GM23338 (cell line): ENCODE measurements at regions not wholly inside any gene's neighbourhood (a gene's known extent, or its start where the extent isn't known, plus 50 kb on each side); places are given as distances from the start of the nearest gene placed in this dataset.

Source experiments
- ATAC-seq: fragments of 200-7000 bp; cut with Tn5 transposase; 3 replicates; pipeline ENCODE4 v1.9.1; 2020
- DNase-seq: peaks from one replicate; pipeline ENCODE4 v3.0.0-alpha.2; 2015; ENCODE audit warnings: low spot score
- H2AFZ ChIP-seq: fragments of 200-600 bp; sonication (generic); 2 replicates; pipeline ENCODE4 v1.8.0; 2016; ENCODE audit warnings: antibody characterized with exemption, mild to moderate bottlenecking, moderate library complexity
- H3F3A ChIP-seq: fragments of 200-600 bp; sonication (generic); replicated peaks from 2 replicates; pipeline ENCODE4 v1.8.0; 2017; ENCODE audit warnings: antibody characterized with exemption, mixed run types, low read depth
- H3K27ac ChIP-seq: fragments of 200-600 bp; sonication (generic); 2 replicates; pipeline ENCODE4 v1.6.1; 2016; ENCODE audit warnings: low read depth
- H3K27me3 ChIP-seq: fragments of 200-600 bp; sonication (generic); 2 replicates; pipeline ENCODE4 v1.8.0; 2016; ENCODE audit warnings: mild to moderate bottlenecking, mixed run types, moderate library complexity; ENCODE audit not compliant: insufficient read depth
- H3K36me3 ChIP-seq: fragments of 200-600 bp; sonication (generic); 2 replicates; pipeline ENCODE4 v1.8.0; 2016; ENCODE audit warnings: mild to moderate bottlenecking; ENCODE audit not compliant: insufficient read depth
- H3K4me1 ChIP-seq: fragments of 200-600 bp; sonication (generic); 2 replicates; pipeline ENCODE4 v1.8.0; 2016; ENCODE audit warnings: mild to moderate bottlenecking, moderate library complexity; ENCODE audit not compliant: insufficient read depth
- H3K4me2 ChIP-seq: fragments of 200-600 bp; sonication (generic); 2 replicates; pipeline ENCODE4 v1.7.1; 2017; ENCODE audit warnings: mixed run types
- H3K4me3 ChIP-seq: fragments of 200-600 bp; sonication (generic); 2 replicates; pipeline ENCODE4 v1.6.1; 2016; ENCODE audit warnings: mixed run types
- H3K79me2 ChIP-seq: fragments of 200-600 bp; sonication (generic); replicated peaks from 2 replicates; pipeline ENCODE4 v1.8.0; 2017; ENCODE audit warnings: mild to moderate bottlenecking; ENCODE audit not compliant: insufficient read depth
- H3K9me2 ChIP-seq: fragments of 200-600 bp; sonication (generic); 2 replicates; pipeline ENCODE4 v1.8.0; 2017; ENCODE audit not compliant: insufficient read depth
- H4K20me1 ChIP-seq: fragments of 200-600 bp; sonication (generic); replicated peaks from 2 replicates; pipeline ENCODE4 v1.8.0; 2017; ENCODE audit warnings: mild to moderate bottlenecking; ENCODE audit not compliant: insufficient read depth
- H3K27ac Mint-ChIP-seq: 2 replicates; pipeline ENCODE4 v1.8.0; 2020; ENCODE audit warnings: inconsistent platforms, mild to moderate bottlenecking, moderate library complexity, mixed read lengths
- H3K27me3 Mint-ChIP-seq: 3 replicates; pipeline ENCODE4 v1.8.0; 2022; ENCODE audit warnings: low read depth, mild to moderate bottlenecking, moderate library complexity, mixed read lengths, inconsistent platforms; ENCODE audit not compliant: insufficient read depth, poor library complexity
- H3K36me3 Mint-ChIP-seq: 3 replicates; pipeline ENCODE4 v1.8.0; 2021; ENCODE audit warnings: low read depth, mild to moderate bottlenecking, inconsistent platforms, moderate library complexity, mixed read lengths
- H3K4me1 Mint-ChIP-seq: 3 replicates; pipeline ENCODE4 v1.8.0; 2020; ENCODE audit warnings: mild to moderate bottlenecking, inconsistent platforms, mixed read lengths
- H3K4me3 Mint-ChIP-seq: 3 replicates; pipeline ENCODE4 v1.8.0; 2021; ENCODE audit warnings: moderate library complexity, mild to moderate bottlenecking, inconsistent platforms, mixed read lengths
- H3K9me3 Mint-ChIP-seq: 3 replicates; pipeline ENCODE4 v1.8.0; 2020; ENCODE audit warnings: moderate library complexity, mild to moderate bottlenecking, inconsistent platforms, mixed read lengths
- CREB1 ChIP-seq: fragments of 250-450 bp; sonication (Bioruptor Pico); IDR thresholded peaks from 2 replicates; pipeline ENCODE4 v1.5.0; 2020; ENCODE audit warnings: low read depth, mild to moderate bottlenecking, moderate library complexity
- ETS1 ChIP-seq: IDR thresholded peaks from 2 replicates; pipeline ENCODE4 v1.6.1; 2016; ENCODE audit warnings: antibody characterized with exemption
- EZH2 ChIP-seq: fragments of 200-600 bp; sonication (generic); IDR thresholded peaks from one replicate; pipeline ENCODE4 v1.8.0; 2017; ENCODE audit warnings: antibody characterized with exemption, mild to moderate bottlenecking, low read depth; ENCODE audit not compliant: unreplicated experiment
- EZH2phosphoT487 ChIP-seq: fragments of 200-600 bp; sonication (generic); IDR thresholded peaks from one replicate; pipeline ENCODE4 v1.8.1; 2018; ENCODE audit warnings: antibody characterized with exemption; ENCODE audit not compliant: unreplicated experiment
- JUNB ChIP-seq: IDR thresholded peaks from one replicate; pipeline ENCODE4 v1.6.1; 2016; ENCODE audit warnings: antibody characterized with exemption; ENCODE audit not compliant: unreplicated experiment
- NANOG ChIP-seq: IDR thresholded peaks from 2 replicates; pipeline ENCODE4 v1.6.1; 2016; ENCODE audit warnings: antibody characterized with exemption, borderline replicate concordance
- POLR2AphosphoS5 ChIP-seq: IDR thresholded peaks from 2 replicates; pipeline ENCODE4 v1.6.1; 2016; ENCODE audit warnings: antibody characterized with exemption, low read depth
- REST ChIP-seq: IDR thresholded peaks from one replicate; pipeline ENCODE4 v1.6.1; 2018; ENCODE audit warnings: antibody characterized with exemption; ENCODE audit not compliant: unreplicated experiment
- STAT1 ChIP-seq: IDR thresholded peaks from one replicate; pipeline ENCODE4 v1.6.1; 2016; ENCODE audit warnings: antibody characterized with exemption; ENCODE audit not compliant: unreplicated experiment
- ZNF114 ChIP-seq: fragments of 250-450 bp; sonication (Bioruptor Pico); IDR thresholded peaks from 2 replicates; pipeline ENCODE4 v1.5.0; 2020; ENCODE audit warnings: mild to moderate bottlenecking, moderate library complexity
- ZNF331 ChIP-seq: fragments of 250-450 bp; sonication (Bioruptor Pico); IDR thresholded peaks from 2 replicates; pipeline ENCODE4 v1.5.0; 2020; ENCODE audit warnings: low read depth, mild to moderate bottlenecking, moderate library complexity
- TF ChIP-seq, protein P1 (sequence below), 2 experiments: fragments of 200-600 bp in 1 of 2; sonication (generic) in 1 of 2; conservative IDR thresholded peaks; 2 replicates each; pipeline versions ENCODE4 v1.5.1 to v1.6.1; 2016 to 2017; ENCODE audit warnings: antibody characterized with exemption in 2 of 2, low read depth in 2 of 2, mild to moderate bottlenecking in 2 of 2, moderate library complexity in 1 of 2

DNA sequence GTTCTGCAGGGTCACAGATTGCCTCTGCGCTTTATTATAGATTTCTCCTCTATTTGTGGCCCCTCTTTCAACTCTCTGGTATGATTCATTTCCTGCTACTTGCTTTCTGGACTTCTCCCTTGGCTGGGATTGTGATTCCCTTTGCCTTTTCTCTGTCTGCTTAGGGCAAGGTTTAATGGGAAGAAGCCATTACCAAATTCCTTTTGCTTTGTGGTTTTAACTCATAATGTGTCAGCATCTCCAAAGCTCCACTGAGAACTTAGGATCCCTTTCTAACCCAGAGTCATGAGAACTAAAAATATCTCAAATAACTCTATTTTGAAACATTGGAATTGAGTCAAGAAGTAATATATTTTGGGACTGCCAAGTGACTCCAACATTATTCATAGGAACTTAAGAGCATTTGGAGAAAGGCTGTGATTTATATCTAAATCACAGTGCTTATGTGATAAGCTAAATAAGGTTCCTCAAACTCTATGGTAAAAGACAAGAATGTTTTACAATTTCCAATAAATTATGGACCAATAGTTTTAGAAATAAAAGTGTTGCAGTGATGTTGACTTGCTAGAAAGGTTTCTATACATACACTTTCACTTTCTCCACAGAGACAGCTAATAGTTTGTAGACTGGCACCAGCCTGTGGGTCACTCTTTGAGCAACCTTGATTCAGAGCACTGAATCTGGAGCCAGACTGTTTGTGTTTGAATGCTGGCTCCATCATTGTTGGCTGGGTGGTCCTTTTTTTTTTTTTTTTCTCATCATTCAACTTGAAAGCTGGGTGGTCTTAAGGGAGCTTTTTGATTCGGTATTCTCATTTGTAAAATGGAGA, 93.9 kb downstream of the DACT1 start (continued):
- TF ChIP-seq ETS1 (no peak), CREB1 (CRISPR knock-in tag) (no peak), ZNF331 (CRISPR knock-in tag) (no peak)

DNA sequence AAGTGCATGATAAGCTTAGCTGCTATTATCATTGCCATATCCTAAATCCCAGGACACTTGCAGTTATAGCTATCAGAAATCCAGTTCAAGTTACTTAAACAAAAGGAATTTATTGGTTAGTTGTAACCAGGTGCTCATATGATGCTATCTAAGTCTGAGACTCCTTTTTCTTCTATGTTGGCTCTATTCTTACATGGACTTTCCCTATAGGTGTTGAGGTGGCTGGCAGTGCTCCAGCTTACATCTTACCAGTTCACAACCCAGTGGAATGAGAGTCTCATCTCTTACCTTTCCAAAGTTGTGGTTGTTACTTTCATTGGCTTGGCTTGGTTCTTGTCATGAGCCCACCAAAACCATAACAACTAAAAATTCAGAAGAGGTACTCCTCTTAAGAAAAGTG, 94.6 kb downstream of the DACT1 start:
- no peaks in the 10 kb centered on the region for H3K9me2 ChIP-seq
- Mint-ChIP-seq H3K4me3 (no peak overlapping the region), H3K36me3 (no peaks in the 10 kb centered on the region), H3K4me1 (no peaks in the 10 kb centered on the region), H3K9me3 (no peaks in the 10 kb centered on the region), H3K27ac (no peak overlapping the region), H3K27me3 (no peaks in the 10 kb centered on the region)
- no peaks in the 10 kb centered on the region for H3F3A ChIP-seq
- DNase-seq (no peak), ATAC-seq (no peak)
- no peaks in the 10 kb centered on the region for H3K79me2 ChIP-seq
- H3K36me3 ChIP-seq, result no peaks in the 10 kb centered on the region
- no peak overlapping the region for H3K27ac ChIP-seq
- no peak overlapping the region for H3K4me3 ChIP-seq
- H2AFZ ChIP-seq, result no peak overlapping the region
- H3K4me1 ChIP-seq, result no peaks in the 10 kb centered on the region
- no peaks in the 10 kb centered on the region for H4K20me1 ChIP-seq
- no peak overlapping the region for H3K4me2 ChIP-seq
- TF ChIP-seq JUNB (no peak), NANOG (no peak), POLR2AphosphoS5 (no peak), CREB1 (CRISPR knock-in tag) (no peak)
- H3K27me3 ChIP-seq, result no peaks in the 10 kb centered on the region

DNA sequence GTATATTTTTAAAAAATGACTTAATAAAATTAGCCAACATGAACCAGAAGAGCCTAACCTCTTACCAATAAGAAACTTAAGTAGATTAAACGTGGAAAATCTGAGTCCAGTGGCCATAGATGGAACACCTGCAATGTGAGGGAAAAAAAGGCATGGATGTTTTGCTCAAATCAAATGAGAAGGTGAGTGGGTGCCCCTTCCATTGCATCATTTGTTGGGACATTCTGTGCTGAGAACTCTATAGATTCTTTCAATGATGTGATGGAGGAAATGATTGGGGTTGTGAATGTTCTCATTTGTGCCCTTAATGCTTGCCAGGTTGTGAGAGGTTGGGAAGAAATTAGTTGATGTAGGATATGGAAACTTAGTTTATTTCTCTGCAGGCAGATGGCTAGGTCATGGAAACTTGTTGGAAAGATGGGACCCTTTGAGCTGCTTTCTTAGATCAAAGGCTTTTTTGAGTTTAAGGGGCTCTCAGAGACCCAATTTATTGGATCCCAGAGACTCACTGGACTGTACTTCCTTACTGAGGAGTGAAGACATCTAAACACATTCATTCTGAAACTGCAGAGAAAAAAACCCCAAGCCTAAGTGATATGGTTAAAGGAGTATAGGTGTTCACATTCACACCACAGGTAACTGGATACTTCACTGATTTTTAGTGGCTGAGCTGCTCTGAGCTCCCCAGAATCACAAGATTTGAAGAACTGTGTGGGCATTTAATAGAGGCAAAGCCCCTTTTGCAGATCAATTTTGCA, 95.9 kb downstream of the DACT1 start:
- H3K27ac ChIP-seq, result no peak overlapping the region
- no peaks in the 10 kb centered on the region for H3F3A ChIP-seq
- Mint-ChIP-seq H3K4me3 (no peak overlapping the region), H3K27ac (no peak overlapping the region), H3K9me3 (no peaks in the 10 kb centered on the region), H3K36me3 (no peaks in the 10 kb centered on the region), H3K27me3 (no peaks in the 10 kb centered on the region), H3K4me1 (no peaks in the 10 kb centered on the region)
- no peaks in the 10 kb centered on the region for H3K79me2 ChIP-seq
- ATAC-seq (no peak), DNase-seq (no peak)
- no peak overlapping the region for H3K4me3 ChIP-seq
- no peaks in the 10 kb centered on the region for H3K9me2 ChIP-seq
- 0 out of 2 replicates have a peak overlapping the region, but pooled peaks have one; percentile 18 for H2AFZ ChIP-seq
- H3K4me2 ChIP-seq, result no peak overlapping the region
- no peaks in the 10 kb centered on the region for H3K27me3 ChIP-seq
- no peaks in the 10 kb centered on the region for H3K36me3 ChIP-seq
- no peaks in the 10 kb centered on the region for H3K4me1 ChIP-seq
- H4K20me1 ChIP-seq, result no peaks in the 10 kb centered on the region
- TF ChIP-seq ETS1, result no peak
- no peak for TF ChIP-seq NANOG
- TF ChIP-seq EZH2, result no peak
- no peak for TF ChIP-seq ZNF331 (CRISPR knock-in tag)
- TF ChIP-seq ZNF114, result no peak
- no peak for TF ChIP-seq STAT1
- no peak for TF ChIP-seq CREB1 (CRISPR knock-in tag)
- TF ChIP-seq POLR2AphosphoS5, result no peak
- TF ChIP-seq, protein P1, sequence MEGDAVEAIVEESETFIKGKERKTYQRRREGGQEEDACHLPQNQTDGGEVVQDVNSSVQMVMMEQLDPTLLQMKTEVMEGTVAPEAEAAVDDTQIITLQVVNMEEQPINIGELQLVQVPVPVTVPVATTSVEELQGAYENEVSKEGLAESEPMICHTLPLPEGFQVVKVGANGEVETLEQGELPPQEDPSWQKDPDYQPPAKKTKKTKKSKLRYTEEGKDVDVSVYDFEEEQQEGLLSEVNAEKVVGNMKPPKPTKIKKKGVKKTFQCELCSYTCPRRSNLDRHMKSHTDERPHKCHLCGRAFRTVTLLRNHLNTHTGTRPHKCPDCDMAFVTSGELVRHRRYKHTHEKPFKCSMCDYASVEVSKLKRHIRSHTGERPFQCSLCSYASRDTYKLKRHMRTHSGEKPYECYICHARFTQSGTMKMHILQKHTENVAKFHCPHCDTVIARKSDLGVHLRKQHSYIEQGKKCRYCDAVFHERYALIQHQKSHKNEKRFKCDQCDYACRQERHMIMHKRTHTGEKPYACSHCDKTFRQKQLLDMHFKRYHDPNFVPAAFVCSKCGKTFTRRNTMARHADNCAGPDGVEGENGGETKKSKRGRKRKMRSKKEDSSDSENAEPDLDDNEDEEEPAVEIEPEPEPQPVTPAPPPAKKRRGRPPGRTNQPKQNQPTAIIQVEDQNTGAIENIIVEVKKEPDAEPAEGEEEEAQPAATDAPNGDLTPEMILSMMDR (conservative IDR thresholded peaks at IDR 0.05; ENCODE audit: low read depth in 2 of 2), result no peak
- TF ChIP-seq JUNB, result no peak
- no peak for TF ChIP-seq EZH2phosphoT487
- no peak for TF ChIP-seq REST
